ENCODE measurements at regions not wholly inside any gene's neighbourhood (a gene's known extent, or its start where the extent isn't known, plus 50 kb on each side); places are given as distances from the start of the nearest gene placed in this dataset.

DNA sequence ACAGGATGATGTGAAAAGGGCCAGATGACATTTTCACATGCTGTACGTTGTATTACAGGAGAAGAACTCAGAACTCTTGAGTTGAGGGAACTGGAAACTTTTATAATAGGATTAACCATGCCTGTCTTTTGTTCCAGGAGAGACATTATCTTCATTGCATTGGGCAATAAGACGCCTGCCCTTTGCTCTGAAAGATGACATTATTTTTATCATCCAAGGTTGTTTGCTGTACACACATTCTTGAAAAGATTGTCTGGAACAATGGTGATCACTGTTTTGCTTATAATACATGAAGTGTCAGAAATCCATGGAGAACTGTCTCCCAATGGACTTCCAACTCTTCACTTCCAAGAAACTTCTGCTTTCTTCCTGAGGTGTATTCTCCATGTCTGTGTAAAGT, 334.6 kb upstream of the B3GAT1 start:
- Histone ChIP-seq H3K4me3 (ENCODE audit: low read depth in 2 of 2, low read length in 2 of 2) (no peak overlapping the region), H3K27me3 (ENCODE audit: control insufficient read depth, insufficient read depth, low read length) (peaks cover 8% of the 10 kb centered on the region), H3K36me3 (ENCODE audit: control insufficient read depth, insufficient read depth, low read length) (no peaks in the 10 kb centered on the region), H3K9me3 (ENCODE audit: control insufficient read depth, insufficient read depth, low read depth, low read length) (no peaks in the 10 kb centered on the region), H3K4me1 (ENCODE audit: control insufficient read depth, insufficient read depth, low read length) (no peaks in the 10 kb centered on the region), H3K27ac (ENCODE audit: low read length) (no peak overlapping the region)
- BruUV-seq (replicated peaks), result no TSS peak
- DNase-seq (ENCODE audit: low read depth, low spot score), result no peak
- intact Hi-C loops (cut with micrococcal nuclease; ENCODE audit: unreplicated experiment) (no loop called here), in situ Hi-C loops (cut with HindIII; ENCODE audit: low pct_unique_long_range_greater_than_20kb, low sequenced_read_pairs) (no loop called here)
- ATAC-seq, result no peak
- ChIA-PET POLR2A (no interaction called here), CTCF (no interaction called here)
- TF ChIP-seq TCF7L2 (IDR thresholded peaks at IDR 0.05; ENCODE audit: low read depth, low read length) (no peak), POLR2AphosphoS5 (IDR thresholded peaks at IDR 0.05; ENCODE audit: low read depth, low read length) (no peak), SIN3A (IDR thresholded peaks at IDR 0.05; ENCODE audit: borderline replicate concordance, insufficient read depth, low read depth, low read length) (no peak)
- TF ChIP-seq, protein P1, sequence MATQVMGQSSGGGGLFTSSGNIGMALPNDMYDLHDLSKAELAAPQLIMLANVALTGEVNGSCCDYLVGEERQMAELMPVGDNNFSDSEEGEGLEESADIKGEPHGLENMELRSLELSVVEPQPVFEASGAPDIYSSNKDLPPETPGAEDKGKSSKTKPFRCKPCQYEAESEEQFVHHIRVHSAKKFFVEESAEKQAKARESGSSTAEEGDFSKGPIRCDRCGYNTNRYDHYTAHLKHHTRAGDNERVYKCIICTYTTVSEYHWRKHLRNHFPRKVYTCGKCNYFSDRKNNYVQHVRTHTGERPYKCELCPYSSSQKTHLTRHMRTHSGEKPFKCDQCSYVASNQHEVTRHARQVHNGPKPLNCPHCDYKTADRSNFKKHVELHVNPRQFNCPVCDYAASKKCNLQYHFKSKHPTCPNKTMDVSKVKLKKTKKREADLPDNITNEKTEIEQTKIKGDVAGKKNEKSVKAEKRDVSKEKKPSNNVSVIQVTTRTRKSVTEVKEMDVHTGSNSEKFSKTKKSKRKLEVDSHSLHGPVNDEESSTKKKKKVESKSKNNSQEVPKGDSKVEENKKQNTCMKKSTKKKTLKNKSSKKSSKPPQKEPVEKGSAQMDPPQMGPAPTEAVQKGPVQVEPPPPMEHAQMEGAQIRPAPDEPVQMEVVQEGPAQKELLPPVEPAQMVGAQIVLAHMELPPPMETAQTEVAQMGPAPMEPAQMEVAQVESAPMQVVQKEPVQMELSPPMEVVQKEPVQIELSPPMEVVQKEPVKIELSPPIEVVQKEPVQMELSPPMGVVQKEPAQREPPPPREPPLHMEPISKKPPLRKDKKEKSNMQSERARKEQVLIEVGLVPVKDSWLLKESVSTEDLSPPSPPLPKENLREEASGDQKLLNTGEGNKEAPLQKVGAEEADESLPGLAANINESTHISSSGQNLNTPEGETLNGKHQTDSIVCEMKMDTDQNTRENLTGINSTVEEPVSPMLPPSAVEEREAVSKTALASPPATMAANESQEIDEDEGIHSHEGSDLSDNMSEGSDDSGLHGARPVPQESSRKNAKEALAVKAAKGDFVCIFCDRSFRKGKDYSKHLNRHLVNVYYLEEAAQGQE (IDR thresholded peaks at IDR 0.05; ENCODE audit: insufficient read depth in 1 of 2, low read depth in 2 of 2, low read length in 1 of 2), result no peak

DNA sequence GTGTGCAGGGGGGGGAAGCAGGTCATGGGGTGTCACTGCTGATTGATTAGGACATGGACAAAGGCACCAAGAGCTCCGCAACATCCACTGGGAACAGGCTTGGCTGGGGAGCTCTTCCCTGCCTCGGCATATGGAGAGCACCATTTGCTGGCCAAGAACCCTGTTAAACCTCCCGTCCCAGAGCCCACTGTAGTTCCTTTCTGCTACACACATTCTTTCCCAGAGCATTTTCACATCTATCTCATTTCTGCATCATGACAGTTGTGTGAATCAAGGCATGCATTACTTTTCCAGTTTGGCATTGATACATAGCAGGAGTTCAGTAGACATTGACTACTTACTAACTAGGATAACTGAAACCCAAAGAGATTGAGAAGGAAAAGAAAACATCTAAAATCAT, 333.4 kb upstream of the B3GAT1 start:
- ATAC-seq (no peak), DNase-seq (ENCODE audit: low read depth, low spot score) (no peak)
- intact Hi-C loops (cut with micrococcal nuclease; ENCODE audit: unreplicated experiment), result no loop called here
- Histone ChIP-seq H3K4me3 (ENCODE audit: low read depth in 2 of 2, low read length in 2 of 2) (no peak overlapping the region), H3K4me1 (ENCODE audit: control insufficient read depth, insufficient read depth, low read length) (no peaks in the 10 kb centered on the region), H3K9me3 (ENCODE audit: control insufficient read depth, insufficient read depth, low read depth, low read length) (no peaks in the 10 kb centered on the region), H3K27me3 (ENCODE audit: control insufficient read depth, insufficient read depth, low read length) (peaks cover 5% of the 10 kb centered on the region), H3K27ac (ENCODE audit: low read length) (no peak overlapping the region), H3K36me3 (ENCODE audit: control insufficient read depth, insufficient read depth, low read length) (no peaks in the 10 kb centered on the region)
- POLR2A ChIA-PET, result no interaction called here
- CTCF ChIA-PET, result no interaction called here
- no TSS peak for BruUV-seq (replicated peaks)
- no peak for TF ChIP-seq POLR2AphosphoS5 (IDR thresholded peaks at IDR 0.05; ENCODE audit: low read depth, low read length)
- TF ChIP-seq, protein P1 (IDR thresholded peaks at IDR 0.05; ENCODE audit: insufficient read depth in 1 of 2, low read depth in 2 of 2, low read length in 1 of 2), result no peak
- TF ChIP-seq SIN3A (IDR thresholded peaks at IDR 0.05; ENCODE audit: borderline replicate concordance, insufficient read depth, low read depth, low read length), result no peak
- TF ChIP-seq, protein P2, sequence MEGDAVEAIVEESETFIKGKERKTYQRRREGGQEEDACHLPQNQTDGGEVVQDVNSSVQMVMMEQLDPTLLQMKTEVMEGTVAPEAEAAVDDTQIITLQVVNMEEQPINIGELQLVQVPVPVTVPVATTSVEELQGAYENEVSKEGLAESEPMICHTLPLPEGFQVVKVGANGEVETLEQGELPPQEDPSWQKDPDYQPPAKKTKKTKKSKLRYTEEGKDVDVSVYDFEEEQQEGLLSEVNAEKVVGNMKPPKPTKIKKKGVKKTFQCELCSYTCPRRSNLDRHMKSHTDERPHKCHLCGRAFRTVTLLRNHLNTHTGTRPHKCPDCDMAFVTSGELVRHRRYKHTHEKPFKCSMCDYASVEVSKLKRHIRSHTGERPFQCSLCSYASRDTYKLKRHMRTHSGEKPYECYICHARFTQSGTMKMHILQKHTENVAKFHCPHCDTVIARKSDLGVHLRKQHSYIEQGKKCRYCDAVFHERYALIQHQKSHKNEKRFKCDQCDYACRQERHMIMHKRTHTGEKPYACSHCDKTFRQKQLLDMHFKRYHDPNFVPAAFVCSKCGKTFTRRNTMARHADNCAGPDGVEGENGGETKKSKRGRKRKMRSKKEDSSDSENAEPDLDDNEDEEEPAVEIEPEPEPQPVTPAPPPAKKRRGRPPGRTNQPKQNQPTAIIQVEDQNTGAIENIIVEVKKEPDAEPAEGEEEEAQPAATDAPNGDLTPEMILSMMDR (IDR thresholded peaks at IDR 0.05), result no peak
- TF ChIP-seq TCF7L2 (IDR thresholded peaks at IDR 0.05; ENCODE audit: low read depth, low read length), result no peak
- in situ Hi-C loops (cut with HindIII; ENCODE audit: low pct_unique_long_range_greater_than_20kb, low sequenced_read_pairs), result no loop called here

All from Panc1 (cell line).